ENCODE measurements at regions not wholly inside any gene's neighbourhood (a gene's known extent, or its start where the extent isn't known, plus 50 kb on each side); places are given as distances from the start of the nearest gene placed in this dataset.

- Mint-ChIP-seq H3K4me3 (no peak overlapping the region), H3K9me3 (no peaks in the 10 kb centered on the region), H3K27ac (no peak overlapping the region), H3K27me3 (peaks cover 18% of the 10 kb centered on the region), H3K4me1 (ENCODE audit: low read depth) (no peaks in the 10 kb centered on the region), H3K36me3 (ENCODE audit: low read depth) (no peaks in the 10 kb centered on the region)
- DNase-seq (no peak), ATAC-seq (ENCODE audit: poor library complexity) (no peak)
- no peaks in the 10 kb centered on the region for H3K9me3 ChIP-seq (ENCODE audit: control insufficient read depth in 1 of 2, insufficient read depth in 1 of 2, low read length in 2 of 2)
- no peak overlapping the region for H3K4me3 ChIP-seq (ENCODE audit: low read length)
- POLR2A ChIA-PET, result no interaction called here
- no peaks in the 10 kb centered on the region for H3K36me3 ChIP-seq (ENCODE audit: insufficient read depth, low read length)
- intact Hi-C loops (cut with DNase I, micrococcal nuclease), result no loop called here
- TF ChIP-seq CTCF (IDR thresholded peaks at IDR 0.05), result no peak
- CTCF ChIA-PET, result no interaction called here
- no peaks in the 10 kb centered on the region for H3K27me3 ChIP-seq (ENCODE audit: control insufficient read depth in 1 of 2, insufficient read depth in 2 of 2, low read length in 2 of 2)
- H3K27ac ChIP-seq (ENCODE audit: low read depth in 1 of 2, low read length in 2 of 2), result no peak overlapping the region
- H3K4me1 ChIP-seq (ENCODE audit: insufficient read depth, low read length), result no peaks in the 10 kb centered on the region
Observed at GRCh38 chr11:112694813-112695212, 266.4 kb upstream of the NCAM1 start.

- Mint-ChIP-seq H3K36me3 (ENCODE audit: low read depth) (no peaks in the 10 kb centered on the region), H3K9me3 (no peaks in the 10 kb centered on the region), H3K27ac (no peak overlapping the region), H3K4me3 (no peak overlapping the region), H3K27me3 (peaks cover 35% of the 10 kb centered on the region), H3K4me1 (ENCODE audit: low read depth) (no peaks in the 10 kb centered on the region)
- no peak for TF ChIP-seq CTCF (IDR thresholded peaks at IDR 0.05)
- Histone ChIP-seq H3K4me1 (ENCODE audit: insufficient read depth, low read length) (no peaks in the 10 kb centered on the region), H3K36me3 (ENCODE audit: insufficient read depth, low read length) (no peaks in the 10 kb centered on the region), H3K27ac (ENCODE audit: low read depth in 1 of 2, low read length in 2 of 2) (no peak overlapping the region), H3K9me3 (ENCODE audit: control insufficient read depth in 1 of 2, insufficient read depth in 1 of 2, low read length in 2 of 2) (no peaks in the 10 kb centered on the region), H3K4me3 (ENCODE audit: low read length) (no peak overlapping the region), H3K27me3 (ENCODE audit: control insufficient read depth in 1 of 2, insufficient read depth in 2 of 2, low read length in 2 of 2) (no peaks in the 10 kb centered on the region)
- POLR2A ChIA-PET, result no interaction called here
- no peak for DNase-seq
- ATAC-seq (ENCODE audit: poor library complexity), result no peak
- CTCF ChIA-PET, result no interaction called here
- intact Hi-C loops (cut with DNase I, micrococcal nuclease), result no loop called here
Observed at GRCh38 chr11:112697391-112698178, 263.6 kb upstream of the NCAM1 start.

- peaks cover 0 to 3% of the 10 kb centered on the region in 2 experiments for H3K27me3 ChIP-seq (ENCODE audit: control insufficient read depth in 1 of 2, insufficient read depth in 2 of 2, low read length in 2 of 2)
- intact Hi-C loops (cut with DNase I, micrococcal nuclease), result no loop called here
- H3K36me3 Mint-ChIP-seq (ENCODE audit: low read depth), result no peaks in the 10 kb centered on the region
- H3K4me1 Mint-ChIP-seq (ENCODE audit: low read depth), result no peaks in the 10 kb centered on the region
- POLR2A ChIA-PET, result no interaction called here
- H3K9me3 Mint-ChIP-seq, result peaks cover 5% of the 10 kb centered on the region
- CTCF ChIA-PET, result no interaction called here
- no peak overlapping the region for H3K27ac ChIP-seq (ENCODE audit: low read depth in 1 of 2, low read length in 2 of 2)
- H3K4me3 ChIP-seq (ENCODE audit: low read length), result no peak overlapping the region
- no peaks in the 10 kb centered on the region for H3K9me3 ChIP-seq (ENCODE audit: control insufficient read depth in 1 of 2, insufficient read depth in 1 of 2, low read length in 2 of 2)
- H3K4me3 Mint-ChIP-seq, result no peak overlapping the region
- no peaks in the 10 kb centered on the region for H3K4me1 ChIP-seq (ENCODE audit: insufficient read depth, low read length)
- DNase-seq, result no peak
- TF ChIP-seq CTCF (IDR thresholded peaks at IDR 0.05), result no peak
- no peak overlapping the region for H3K27ac Mint-ChIP-seq
- no peaks in the 10 kb centered on the region for H3K36me3 ChIP-seq (ENCODE audit: insufficient read depth, low read length)
- H3K27me3 Mint-ChIP-seq, result peaks cover 39% of the 10 kb centered on the region
- no peak for ATAC-seq (ENCODE audit: poor library complexity)
Observed at GRCh38 chr11:112705148-112705547, 256.1 kb upstream of the NCAM1 start.

Measured in CD4-positive, alpha-beta T cell (primary cell).